NCI-H1092 treated with DMSO at 0.1 percent for 48 hours (cell line): ENCODE measurements at regions not wholly inside any gene's neighbourhood (a gene's known extent, or its start where the extent isn't known, plus 50 kb on each side); places are given as distances from the start of the nearest gene placed in this dataset.
"Not testable (repeated sequence)": the region's sequence is repeated elsewhere in the genome, so short reads cannot be mapped to it uniquely, and the experiment has no call there.

Experiments
- DNase-seq: peaks from one replicate; lab custom pipeline; 2025; lab: John Stamatoyannopoulos, UW

DNA sequence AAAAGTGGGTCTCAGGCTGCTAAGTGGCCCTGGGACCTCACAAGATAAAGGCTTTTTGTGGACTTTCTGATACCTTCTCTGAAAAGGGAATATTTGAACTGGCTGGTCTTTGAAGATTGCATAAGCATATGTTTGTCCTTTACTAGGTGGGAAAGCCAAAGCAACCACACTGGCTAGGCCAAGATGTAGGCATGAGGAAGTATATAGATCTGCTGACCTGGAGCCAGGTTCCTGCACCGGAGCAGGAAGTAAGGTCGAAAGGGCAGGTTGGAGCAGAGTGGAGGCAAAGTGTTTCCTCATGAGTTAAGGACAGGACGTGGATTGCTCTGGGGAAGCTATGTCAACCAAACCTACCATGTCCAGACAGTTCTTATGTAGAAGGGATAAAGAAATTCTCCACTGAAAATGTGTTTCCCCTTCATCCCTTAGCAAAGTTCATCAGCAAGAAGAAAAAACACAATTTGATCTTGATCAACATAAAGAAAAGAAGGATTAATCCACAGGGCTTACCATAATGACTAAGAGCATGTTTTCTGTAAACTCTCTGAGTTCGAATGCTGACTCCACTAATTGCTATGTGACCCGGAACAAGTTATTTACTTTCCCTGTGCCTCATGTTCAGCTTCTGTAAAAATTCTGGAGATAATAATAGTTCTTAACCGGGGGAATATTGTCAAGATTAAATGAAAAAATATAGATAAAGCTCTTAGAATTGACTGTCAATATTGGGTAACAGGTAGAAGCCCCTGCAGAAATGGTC is 156.1 kb upstream of the SRD5A2 start:
- DNase-seq = no peak

DNA sequence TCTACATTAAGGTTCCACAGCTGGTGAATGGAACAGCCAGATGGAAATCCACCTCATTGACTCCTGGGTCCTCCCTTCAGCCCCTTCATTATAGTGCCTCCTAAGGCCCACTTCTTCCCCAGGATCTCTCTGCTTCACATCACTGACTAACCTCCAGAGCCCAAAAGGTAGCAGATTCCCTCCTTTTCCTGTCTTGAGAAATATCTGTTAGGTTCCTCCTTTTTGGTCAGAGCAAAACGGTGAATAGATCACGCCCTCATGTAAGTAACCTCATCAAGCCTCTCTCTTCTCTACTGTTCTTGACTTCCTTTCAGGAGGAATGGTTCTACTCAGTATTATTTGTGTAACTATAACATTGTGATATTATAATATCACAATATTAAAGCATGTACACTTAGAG is 155.0 kb upstream of the SRD5A2 start:
- no peak for DNase-seq

DNA sequence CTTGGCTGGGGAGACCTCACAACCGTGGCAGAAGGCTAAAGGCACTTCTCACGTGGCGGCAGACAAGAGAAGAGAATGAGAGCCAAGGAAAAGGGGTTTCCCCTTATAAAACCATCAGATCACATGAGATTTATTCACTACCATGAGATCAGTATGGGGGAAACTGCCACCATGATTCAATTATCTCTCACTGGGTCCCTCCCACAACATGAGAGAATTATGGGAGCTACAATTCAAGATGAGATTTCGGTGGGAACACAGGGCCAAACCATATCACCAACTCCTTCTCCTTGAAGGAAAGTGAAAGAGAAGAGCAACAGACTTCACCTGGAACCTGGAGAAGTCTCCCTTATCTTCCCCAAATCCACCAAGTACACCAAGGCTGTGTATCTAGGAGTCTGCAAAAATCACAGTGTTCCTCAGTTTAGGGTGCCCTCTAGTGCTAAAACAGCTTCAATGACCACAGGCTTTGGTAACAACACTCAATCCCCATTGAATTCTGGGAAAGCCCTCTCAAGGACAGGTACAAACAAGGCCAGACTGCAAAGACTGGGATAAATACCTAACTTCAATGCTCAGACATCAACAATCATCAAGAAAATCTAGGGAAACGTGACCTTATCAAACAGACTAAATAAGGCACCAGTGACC is 148.8 kb upstream of the SRD5A2 start:
- DNase-seq = peak; percentile 15

DNA sequence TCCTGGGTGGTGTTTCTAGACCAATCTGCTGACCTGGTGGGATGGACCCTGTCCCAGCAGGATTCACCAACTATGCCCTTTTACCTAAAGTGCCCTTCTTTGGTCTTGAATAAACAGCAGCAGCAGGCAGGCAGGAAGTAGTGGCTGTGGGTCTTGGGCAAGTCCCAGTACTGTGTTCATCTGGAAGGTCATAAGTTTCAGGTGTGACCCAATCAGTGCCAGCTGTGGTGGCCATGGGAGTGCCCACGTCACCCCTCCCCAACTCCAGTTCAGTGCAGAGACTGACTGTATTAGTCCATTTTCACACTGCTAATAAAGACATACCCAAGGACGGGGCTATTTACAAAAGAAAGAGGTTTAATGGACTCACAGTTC is 148.3 kb upstream of the SRD5A2 start:
- DNase-seq = no peak

DNA sequence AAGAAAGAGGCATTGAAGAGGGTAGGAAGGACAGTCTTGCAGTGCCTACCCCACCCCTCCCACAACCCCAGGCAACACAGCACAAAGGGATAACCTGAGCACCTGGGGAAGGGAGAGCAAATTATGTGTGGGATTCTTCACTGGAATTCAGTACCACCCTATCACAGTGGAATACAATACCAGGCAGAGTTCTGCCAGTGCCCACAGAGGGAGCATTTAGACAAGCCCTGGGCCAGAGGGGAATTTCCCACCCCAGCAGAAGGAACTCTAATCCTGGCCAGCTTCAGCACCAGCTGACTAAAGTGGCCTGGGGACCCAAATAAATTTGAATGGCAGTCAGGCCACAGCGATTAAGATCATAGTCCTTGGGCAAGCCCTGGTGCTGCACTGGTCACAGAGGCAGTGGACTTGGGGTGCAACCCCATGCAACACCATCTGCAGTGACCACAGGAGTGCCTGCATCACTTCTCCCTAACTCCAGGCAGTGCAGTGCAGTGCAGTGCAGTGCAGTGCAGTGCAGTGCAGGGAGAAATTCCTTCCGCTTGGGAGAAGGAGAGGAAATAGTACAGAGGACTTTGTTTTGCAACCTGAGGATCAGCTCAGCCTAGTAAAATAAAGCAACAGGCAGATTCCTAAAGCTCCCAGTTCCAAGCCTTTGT is 147.8 kb upstream of the SRD5A2 start:
- no peak for DNase-seq

DNA sequence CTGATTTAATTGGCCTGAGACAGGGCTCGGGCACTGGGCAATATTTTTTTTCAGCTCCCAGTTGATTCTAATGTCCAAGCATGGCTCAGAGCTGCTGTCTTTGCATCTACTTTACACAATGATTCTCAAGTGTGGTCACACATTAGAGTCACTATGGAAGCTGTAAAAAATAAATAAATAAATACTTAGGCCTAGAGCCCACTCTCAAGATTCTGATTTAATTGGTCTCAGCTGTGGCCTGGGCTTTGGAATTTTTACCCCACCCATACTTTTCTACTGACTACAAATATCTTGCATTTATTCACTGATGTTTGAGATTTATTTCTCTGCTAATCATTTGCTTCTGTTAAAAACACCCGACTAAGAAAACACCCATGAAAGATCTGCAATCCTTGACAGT is 145.7 kb upstream of the SRD5A2 start:
- DNase-seq = no peak

DNA sequence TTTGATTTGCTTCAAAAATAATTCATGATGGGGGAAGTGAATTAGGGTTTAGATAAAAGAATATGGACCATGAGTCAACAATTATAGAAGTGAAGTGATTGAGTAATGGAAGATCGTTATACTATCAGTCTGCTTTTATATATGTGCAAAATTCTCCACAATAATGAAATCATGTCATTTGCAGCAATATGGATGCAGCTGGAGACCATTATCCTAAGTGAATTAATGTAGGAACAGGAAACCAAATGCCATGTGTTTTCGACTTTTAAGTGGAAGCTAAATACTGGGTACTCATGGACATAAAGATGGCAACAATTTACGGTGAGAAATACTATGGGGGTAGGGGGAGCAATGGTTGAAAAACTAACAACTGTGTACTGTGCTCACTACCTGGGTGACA is 144.7 kb upstream of the SRD5A2 start:
- no peak for DNase-seq

DNA sequence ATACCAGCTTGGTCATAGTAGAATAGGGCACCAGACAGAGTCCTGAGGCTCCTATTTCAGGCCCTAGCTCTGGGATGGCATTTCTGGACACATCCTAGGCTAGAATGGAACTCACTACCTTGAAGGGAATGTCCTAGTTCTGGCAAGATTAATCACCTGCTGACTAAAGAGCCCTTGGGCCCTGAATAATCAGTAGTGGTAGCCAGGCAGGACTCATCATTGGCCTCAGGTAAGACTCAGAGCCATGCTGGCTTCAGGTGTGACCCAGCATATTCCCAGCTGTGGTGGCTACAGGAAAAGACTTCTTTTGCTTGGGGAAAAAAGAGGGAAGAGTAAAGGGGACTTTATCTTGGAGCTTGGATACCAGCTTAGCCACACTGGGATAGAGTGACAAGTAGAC is 131.0 kb upstream of the SRD5A2 start:
- DNase-seq = no peak

DNA sequence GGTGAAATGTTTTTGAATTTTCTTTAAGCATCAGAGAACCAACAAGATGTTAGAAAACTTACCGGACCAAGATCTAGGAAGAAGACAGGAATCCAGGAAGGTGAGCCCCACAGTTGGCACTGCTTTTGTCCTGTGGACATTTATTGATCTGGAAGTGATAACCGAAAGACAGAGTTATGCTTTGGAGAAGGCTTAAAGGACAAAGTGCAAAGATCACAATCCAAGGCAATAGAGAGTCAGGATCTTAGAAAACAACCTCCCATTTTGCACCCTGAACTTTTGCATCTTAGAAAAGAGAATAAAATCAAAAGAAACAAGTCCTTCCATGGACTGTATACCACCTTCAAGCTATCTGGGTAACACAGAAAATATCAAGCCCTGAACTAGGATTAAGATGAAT is 129.4 kb upstream of the SRD5A2 start:
- no peak for DNase-seq

DNA sequence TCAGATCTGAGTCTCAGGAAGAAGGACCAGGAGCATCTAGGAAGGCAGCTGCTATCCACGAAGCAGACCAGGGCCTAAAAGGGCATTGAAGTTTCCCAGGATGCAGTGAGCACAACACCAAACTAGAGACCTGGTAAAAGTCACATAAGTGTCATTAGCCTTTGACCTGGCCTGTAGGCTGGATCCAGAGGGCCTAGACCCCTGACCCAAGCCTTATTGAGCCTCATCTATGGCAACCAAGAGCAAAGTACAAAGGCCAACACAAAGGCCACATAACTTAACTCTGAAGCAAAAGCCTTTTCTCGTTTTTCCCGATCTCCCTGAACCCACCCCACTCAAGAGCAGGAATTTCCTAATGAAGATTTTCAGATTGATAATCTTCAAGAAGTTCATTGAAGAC is 127.3 kb upstream of the SRD5A2 start:
- no peak for DNase-seq

DNA sequence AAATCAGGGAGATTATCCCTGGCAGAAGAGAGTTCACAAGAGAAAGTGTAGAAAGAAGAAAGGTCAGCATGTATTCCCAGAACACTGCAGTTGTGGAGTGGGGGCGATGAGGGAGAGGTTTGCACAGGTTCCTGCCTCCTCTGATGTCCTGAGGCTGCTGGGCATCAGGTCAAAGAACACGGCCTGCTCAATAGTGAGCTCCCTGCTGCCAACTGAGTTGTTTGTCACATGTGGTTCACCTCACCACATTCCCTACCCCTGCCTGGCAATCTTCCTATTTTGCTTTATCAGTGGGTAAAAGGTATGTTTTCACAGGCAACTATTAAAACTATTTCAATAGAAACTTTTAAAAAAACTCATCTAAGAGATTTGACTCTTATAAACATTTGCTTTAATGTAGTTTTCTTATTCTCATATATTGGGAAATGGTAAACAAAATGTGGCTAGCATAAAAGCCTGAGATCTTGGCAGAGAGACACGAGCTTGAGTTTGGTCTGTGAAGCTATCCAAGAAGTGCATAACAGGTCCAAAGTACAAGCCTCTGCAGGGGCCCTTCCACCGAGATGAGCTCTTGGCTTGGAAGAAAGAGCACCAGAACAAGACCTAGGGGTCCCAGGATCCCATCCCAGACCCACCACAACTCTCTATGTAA is 123.9 kb upstream of the SRD5A2 start:
- no peak for DNase-seq

DNA sequence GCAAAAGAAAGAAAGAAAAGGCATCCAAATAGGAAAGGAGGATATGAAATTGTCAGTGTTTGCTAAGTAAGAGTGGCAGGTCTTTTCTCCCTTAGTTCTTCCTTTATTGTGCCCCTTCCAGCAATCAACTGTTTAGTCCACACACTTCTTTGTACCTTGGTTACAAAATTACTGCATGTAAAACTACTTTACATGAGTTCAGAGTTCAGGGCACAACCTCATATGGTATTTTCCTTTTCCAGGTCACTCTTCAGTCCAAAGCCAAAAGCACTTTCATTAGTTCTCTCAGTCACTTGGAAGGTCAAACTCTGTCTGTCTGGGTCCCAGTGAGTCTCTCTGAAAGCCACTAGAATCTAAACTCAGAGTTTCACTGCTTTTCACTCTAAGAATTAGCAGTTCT is 122.5 kb upstream of the SRD5A2 start:
- DNase-seq = no peak

DNA sequence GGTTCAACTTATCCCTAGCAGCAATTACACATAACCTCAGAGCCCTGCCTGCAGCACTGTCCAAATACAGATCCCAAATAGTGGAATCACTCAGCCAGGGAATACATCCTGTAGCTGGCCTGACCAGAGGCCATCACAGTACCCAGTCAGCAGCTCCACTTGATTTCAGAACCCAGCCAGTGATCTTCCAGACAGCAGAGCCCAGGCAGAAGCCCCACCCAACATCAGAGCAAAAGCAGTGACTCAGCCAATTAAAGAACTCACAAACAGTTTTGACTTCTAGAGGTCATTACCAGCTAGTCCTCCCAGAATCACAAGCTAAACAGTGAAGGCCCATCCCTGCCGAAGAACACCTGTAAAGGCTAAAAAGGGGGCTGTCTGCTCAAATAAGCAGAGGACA is 118.0 kb upstream of the SRD5A2 start:
- no peak for DNase-seq

DNA sequence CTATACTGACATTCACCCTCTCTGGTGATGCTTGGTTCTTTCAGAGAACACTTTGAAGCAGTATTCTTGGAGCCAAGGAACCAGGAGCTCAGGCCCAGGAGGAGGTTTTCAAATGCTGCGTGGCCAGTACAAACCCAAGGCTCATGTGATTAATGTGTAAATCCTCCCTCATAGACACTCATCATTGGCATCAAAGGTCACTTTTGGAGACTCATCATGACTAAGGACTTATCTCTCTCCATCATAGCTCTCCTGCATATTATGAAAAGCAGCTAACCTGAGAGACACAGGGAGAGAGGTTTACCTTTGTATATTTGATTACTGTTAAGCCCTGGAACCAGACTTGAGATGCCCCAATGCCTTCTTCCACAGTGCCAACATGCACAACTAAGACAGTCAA is 115.3 kb upstream of the SRD5A2 start:
- DNase-seq = no peak

DNA sequence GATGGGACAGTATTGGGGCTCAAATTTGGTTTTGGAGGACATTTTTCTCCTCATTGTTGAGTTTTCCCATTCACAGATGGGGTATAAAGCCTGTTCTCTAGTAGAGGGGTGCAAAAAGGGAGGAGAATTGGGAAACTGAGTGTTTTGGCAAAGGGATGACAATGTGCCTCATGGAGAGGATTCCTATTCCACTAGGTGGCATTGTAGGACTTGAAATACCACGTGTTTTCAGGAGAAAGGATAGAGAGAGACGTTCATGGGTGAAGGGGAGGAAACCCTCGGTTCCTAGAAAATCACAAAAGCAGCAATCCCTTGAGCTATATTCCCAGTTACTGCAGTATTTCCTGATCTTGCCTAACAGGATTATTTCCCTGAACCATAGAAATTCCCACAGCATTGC is 113.7 kb upstream of the SRD5A2 start:
- no peak for DNase-seq

DNA sequence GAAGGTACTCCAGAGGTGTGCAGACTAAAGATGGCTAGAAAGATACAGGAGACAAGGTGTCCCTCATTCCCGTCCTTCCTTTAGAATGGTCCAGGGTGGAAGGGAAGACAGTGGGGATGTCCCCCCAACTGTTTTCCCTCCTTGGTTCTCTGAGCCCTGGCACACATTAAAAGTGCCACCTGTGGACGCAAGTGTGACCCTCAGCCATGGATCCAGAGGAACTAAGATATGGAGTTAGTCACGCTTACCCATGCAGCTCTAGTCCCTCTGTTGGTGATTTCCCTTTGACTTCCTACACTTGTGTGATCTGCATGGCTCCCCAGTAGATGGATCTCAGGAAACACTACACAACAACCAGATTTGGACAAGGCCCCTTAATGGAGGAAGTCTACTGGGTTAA is 113.1 kb upstream of the SRD5A2 start:
- no peak for DNase-seq

DNA sequence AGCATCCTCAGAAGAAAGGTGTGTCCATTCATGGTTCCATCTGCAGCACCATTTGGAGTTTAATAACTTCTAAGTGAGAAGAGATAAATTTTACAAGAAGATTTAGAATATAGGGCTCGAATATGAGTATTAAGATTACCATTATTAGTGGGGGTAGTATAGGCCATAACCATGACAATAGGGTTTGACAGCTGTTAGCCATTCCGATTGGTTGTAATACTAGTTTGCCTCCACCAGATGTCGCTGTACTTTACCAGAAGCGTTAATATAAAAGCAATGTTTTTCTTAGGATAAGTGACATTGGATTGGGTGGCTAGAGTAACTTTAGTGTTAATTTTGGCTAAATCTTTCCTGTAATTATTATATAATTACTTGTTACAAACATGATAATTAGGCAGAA is 107.5 kb upstream of the SRD5A2 start:
- DNase-seq = no peak

DNA sequence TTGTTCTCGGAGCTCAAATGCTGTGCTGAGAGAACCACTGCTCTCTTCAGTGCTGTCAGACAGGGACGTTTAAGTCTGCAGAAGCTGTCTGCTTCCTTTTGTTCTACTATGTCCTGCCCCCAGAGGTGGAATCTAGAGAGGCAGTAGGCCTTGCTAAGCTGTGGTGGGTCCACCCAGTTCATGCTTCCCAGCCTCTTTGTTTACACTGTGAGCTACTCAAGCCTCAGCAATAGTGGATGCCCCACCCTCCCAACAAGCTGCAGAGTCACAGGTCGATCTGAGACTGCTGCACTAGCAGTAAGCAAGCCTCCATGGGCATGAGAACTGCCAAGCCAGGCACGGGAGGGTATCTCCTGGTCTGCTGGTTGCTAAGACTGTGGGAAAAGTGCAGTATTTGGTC is 102.8 kb upstream of the SRD5A2 start:
- not testable (repeated sequence) for DNase-seq

DNA sequence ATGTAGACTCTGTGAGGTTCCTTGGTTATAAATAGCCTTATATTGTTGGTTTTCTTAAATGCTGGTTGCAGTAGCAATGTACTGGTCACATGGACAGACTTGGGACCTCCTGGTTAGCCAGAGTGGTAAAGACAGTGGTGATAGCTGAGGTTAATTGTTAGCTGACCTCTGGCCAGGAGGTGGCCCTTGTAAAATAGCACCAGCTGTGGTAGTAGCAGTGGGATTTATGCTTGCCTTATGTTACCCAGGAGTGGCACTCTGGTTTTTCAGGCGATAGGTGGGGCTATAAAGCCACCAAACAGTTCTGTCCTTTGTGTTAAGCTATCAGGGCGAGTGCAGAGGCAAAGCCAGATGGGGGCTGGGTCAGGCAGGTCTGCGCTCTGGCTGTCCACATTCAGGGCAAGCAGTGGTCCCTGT is 94.8 kb upstream of the SRD5A2 start:
- no peak for DNase-seq

DNA sequence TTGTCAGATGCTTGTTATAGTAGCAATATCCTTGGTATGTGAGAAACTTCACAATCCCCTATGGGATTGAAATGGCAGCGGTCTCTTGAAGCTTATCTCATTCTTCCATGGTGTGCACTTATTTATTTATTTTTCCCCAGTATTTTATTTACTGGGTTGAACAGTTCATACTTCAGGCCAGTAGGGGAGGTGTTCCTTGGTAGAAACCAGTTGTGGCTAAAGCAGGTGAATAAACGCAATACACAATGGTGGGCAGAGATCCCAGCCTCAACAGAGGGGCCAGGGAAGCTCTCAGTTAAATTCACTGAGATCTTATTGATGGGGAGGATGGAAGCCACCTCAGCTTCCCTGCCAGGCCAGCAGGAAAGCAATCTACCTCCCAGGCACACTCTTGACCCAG is 93.7 kb upstream of the SRD5A2 start:
- no peak for DNase-seq

DNA sequence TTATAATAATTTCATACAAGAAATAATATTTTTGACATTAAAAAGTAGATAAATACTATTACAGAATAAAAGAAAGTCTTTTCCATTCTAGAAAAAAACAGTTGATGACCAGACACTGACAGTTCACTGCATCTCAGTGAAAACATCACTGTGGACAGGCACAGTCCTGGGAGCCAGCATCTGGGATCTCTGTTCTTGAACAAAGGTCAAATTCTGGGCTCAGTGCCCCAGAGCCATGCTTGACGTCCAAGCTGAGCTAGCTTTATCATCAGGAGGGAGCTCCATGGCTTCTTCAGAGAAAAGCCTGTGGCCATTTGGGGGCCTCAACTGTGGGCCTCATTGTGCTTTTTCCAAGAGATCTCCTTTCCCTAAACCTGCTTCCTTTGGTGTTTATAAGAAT is 86.1 kb upstream of the SRD5A2 start:
- DNase-seq = no peak

DNA sequence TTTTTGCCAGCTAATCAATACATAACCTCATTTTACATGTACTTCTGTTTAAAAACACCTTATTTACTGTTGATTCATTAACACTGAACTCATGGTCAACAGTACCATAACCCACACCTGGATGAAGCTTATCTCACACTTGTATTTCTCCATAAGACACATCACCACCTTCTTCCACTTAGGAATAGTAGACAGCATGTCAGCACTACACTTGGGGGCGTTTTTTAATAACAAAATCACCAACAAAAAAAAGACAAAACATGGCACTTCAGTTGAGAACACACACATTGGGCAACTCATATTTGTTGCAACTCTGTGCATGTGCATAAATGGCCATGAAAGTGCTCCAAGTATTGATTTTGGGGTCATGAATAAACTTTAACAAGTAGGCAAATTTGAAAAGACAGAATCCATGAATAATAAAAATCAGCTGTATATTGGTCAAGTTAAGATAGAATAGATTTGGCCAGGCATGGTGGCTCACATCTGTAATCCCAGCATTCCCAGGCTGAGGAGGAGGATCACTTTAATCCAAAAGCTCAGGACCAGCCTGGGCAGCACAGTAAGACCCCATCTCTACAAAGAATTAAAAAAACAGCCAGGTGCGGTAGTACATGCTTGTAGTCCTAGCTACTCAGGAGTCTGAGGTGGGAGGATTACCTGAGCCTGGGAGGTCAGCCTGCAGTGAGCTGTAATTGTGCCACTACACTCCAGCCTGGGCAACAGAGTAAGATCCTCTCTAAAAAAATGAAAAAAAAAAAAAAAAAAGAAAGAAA is 84.4 kb upstream of the SRD5A2 start:
- no peak for DNase-seq
